ENCODE measurements at regions not wholly inside any gene's neighbourhood (a gene's known extent, or its start where the extent isn't known, plus 50 kb on each side); places are given as distances from the start of the nearest gene placed in this dataset.
A peak's percentile ranks its signal among the peaks of the same experiment; 100 is the strongest.

DNA sequence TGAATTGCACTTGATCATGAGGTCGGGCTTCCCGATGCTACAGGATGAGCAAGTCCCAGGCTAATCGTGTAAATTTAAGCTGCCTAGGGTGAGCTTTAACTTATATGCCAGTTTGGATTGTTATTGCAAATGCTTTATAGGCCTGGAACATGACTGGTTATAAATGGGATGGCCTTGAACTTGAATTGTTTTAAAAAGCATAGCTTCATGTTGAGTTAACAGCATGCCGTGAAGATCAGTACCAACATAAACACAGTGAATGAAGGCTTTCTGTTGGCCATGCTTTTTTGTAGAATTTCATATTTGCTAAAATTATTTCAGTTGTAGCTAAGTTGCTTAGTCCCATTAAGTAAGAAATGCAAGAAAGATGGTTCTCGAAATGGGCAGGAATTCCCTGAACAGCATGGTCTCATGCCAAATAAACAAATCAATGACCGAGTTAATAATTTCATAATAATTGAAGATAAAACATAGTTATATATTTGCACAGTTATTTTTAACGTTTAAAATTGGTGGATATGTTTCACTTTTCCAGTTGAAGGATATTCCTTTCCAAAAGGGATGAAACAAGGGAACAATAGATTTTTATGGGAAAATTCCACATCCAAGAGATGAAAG lies 76.6 kb upstream of the ARID1B start:
- H3K4me3 Mint-ChIP-seq, result no peak overlapping the region

DNA sequence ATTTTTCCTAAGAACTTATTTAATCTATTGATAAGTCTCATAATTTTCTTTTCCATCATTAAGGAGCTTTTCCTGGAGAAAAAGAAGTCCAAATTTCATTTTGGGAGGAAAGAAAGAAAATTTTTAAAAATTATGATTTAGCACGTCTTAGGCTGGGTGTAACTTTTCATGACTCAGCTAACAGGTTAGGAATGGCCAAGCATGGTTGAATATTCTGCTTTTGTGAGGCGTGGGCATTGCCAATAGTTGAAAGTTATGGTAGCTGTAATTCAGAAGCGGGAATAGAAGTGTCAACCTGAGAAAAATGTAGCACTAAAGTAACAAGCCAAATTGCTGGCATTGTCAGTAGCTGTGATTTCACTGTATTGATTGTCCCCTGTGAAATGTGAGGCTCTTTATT lies 77.2 kb upstream of the ARID1B start:
- Mint-ChIP-seq H3K4me1 (peaks cover 52 to 86% (median 71%) of the 10 kb centered on the region in 3 donors), H3K4me3 (no peak overlapping the region), H3K27ac (peak overlapping the region in 3 of 6 donors; percentile 54 to 84 (median 64)), H3K27me3 (no peaks in the 10 kb centered on the region), H3K9me3 (no peaks in the 10 kb centered on the region), H3K36me3 (no peaks in the 10 kb centered on the region)
- DNase-seq, result no peak
- no peak for ATAC-seq (ENCODE audit: low read depth in 2 of 2)

More for the DNA sequence above, 76.6 kb upstream of the ARID1B start:
- H3K27ac Mint-ChIP-seq, result peak overlapping the region in 3 of 6 donors; percentile 33 to 64 (median 54)
- no peaks in the 10 kb centered on the region for H3K36me3 Mint-ChIP-seq
- no peak for ATAC-seq (ENCODE audit: low read depth in 2 of 2)
- peaks cover 51 to 81% (median 69%) of the 10 kb centered on the region in 3 donors for H3K4me1 Mint-ChIP-seq
- no peaks in the 10 kb centered on the region for H3K27me3 Mint-ChIP-seq
- DNase-seq, result no peak
- H3K9me3 Mint-ChIP-seq, result no peaks in the 10 kb centered on the region

DNA sequence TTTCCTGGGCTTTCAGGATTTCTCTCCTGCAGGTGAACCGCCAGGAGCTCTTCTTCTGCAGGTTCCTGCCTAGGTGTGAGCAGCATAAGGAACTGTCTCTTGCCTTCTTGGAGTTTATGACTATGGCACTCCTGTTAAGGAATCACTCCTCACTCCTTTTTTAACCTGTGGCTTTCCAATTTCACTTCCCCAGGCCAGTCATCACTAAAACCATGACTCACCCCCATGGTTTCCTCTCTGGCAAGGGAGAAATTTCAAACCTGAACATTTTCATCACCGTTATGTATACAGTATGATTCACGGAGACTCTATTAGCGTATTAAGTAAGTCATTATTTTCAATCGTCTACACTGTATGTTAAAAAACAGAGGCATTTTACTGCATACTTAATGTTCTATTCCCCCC lies 78.2 kb upstream of the ARID1B start:
- ATAC-seq (ENCODE audit: low read depth in 2 of 2), result no peak
- peaks cover 58 to 92% (median 74%) of the 10 kb centered on the region in 3 donors for H3K4me1 Mint-ChIP-seq
- H3K9me3 Mint-ChIP-seq, result peaks cover 0 to 2% (median 0%) of the 10 kb centered on the region in 7 donors
- peak overlapping the region in 7 of 8 donors; percentile 67 to 86 (median 82) for H3K4me3 Mint-ChIP-seq
- no peak for DNase-seq
- no peaks in the 10 kb centered on the region for H3K27me3 Mint-ChIP-seq
- H3K27ac Mint-ChIP-seq, result peak overlapping the region; percentile 83 to 98 (median 96)
- no peaks in the 10 kb centered on the region for H3K36me3 Mint-ChIP-seq

DNA sequence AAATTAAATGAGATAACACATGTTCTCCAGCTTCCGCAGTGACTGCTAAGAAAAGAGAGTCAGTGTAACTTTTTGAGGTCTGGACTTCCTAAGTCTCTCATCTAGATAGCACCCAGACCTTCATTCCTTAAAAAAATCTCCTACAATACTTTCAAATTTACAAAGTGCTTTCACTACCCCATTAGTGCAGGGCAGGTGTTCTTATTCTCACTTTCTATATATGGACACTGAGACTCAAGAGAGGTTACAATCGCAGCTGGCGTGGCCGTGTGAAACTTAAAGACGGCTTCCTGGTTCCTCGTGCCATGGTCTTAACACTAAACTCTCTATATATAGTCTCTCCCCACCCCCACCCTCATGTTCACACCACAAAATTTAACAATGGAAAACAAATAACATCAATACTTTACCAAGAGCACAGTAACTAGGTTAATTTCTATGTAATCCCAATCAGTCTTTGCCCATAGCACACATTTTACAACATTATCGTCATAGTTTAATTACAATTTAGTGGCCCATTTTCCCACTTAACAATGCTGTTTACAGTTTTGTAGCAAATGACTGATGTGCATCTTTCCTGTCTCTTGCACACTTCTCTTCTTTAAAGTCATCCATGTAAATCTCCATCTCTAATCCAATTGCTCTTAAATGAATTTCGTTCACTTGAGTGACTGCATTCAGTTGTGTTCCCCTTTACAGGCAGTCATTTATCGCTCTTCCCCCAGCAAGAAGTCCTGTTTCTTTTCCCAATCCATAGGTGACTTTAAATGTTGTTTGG lies 78.8 kb upstream of the ARID1B start:
- Mint-ChIP-seq H3K27me3 (no peaks in the 10 kb centered on the region), H3K36me3 (no peaks in the 10 kb centered on the region), H3K9me3 (peaks cover 0 to 2% (median 0%) of the 10 kb centered on the region in 7 donors), H3K4me1 (peaks cover 59 to 89% (median 71%) of the 10 kb centered on the region in 3 donors), H3K27ac (peak overlapping the region; percentile 83 to 98 (median 96)), H3K4me3 (peak overlapping the region; percentile 67 to 86 (median 82))
- DNase-seq, result peak; percentile 78
- peak; percentile 88 for ATAC-seq (ENCODE audit: low read depth in 2 of 2)

DNA sequence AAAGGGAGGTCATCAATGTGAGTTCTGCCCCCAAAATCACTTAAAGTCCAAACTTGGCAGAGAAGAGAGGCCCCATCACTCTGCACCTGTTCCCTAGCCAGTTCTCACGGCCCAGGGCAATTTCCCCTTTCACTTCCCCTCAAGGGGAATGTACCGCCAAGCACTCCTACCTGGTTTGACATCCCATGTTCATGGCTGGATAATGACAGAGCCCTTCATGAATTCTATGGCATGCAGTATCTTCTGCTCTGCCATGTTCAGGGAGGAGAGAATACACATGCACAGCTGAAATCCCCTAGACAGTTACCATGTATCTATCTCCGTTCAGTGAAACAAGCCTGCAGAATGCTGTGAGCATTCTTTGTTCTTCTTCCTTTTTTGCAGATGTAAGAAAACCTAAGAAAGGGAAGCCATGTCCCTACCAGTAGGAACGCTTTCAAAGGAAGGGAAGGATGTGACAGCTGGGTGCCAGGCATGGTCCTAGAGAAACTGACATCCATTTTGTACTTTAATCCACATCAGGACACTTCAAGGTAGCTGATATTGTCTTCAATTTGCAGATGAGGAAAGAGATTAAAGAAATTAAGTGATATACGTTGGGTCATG lies 79.8 kb upstream of the ARID1B start:
- Mint-ChIP-seq H3K9me3 (peaks cover 0 to 2% (median 0%) of the 10 kb centered on the region in 7 donors), H3K36me3 (no peaks in the 10 kb centered on the region), H3K4me3 (peak overlapping the region; percentile 67 to 86 (median 80)), H3K27ac (peak overlapping the region; percentile 81 to 98 (median 96)), H3K27me3 (no peaks in the 10 kb centered on the region), H3K4me1 (peaks cover 58 to 85% (median 65%) of the 10 kb centered on the region in 3 donors)
- DNase-seq (peak; percentile 70), ATAC-seq (ENCODE audit: low read depth in 2 of 2) (peak; percentile 65)

DNA sequence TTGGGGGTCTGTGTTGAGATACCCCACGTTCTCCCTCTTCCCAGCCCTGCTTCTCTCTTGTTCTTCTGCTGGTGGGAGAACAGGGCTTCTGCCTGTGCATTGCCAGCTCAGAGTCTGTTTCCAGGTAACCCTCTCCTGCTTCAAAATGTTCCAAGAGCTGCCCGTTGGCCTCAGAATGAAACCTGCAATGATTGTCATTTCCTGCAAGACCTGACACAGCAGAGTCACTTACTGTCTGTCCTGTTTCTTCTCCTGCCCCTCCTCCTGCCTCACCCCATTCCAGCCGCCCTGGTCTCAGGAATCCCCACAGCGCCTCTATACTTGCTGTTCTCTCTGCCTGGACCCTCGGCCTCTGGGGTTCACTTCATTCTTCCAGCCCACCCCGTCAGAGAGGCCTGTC lies 81.4 kb upstream of the ARID1B start:
- Mint-ChIP-seq H3K27me3 (no peaks in the 10 kb centered on the region), H3K9me3 (peaks cover 0 to 2% (median 0%) of the 10 kb centered on the region in 7 donors), H3K27ac (peak overlapping the region in 5 of 6 donors; percentile 67 to 93 (median 84)), H3K4me1 (peaks cover 57 to 85% (median 61%) of the 10 kb centered on the region in 3 donors), H3K4me3 (peak overlapping the region in 6 of 8 donors; percentile 26 to 72 (median 57)), H3K36me3 (no peaks in the 10 kb centered on the region)
- DNase-seq (no peak), ATAC-seq (ENCODE audit: low read depth in 2 of 2) (no peak)

DNA sequence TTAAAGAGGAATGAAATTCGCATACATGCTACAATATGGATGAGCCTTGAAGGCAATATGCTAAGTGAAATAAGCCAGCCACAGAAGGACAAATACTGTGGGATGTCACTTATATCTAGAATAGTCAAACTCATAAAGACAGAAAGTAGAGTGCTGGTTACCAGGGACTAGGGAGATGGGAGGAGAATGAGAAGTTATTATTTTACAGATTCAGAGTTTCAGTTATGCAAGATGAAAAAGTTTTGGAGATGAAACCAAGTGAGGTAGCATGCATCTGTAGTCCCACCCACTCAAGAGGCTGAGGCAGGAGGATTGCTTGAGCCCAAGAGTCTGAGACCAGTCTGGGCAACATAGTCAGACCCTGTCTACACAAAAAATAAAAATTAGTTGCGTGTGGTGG lies 82.5 kb upstream of the ARID1B start:
- Mint-ChIP-seq H3K27ac (peak overlapping the region in 3 of 6 donors; percentile 17 to 69 (median 18)), H3K4me1 (peaks cover 63 to 86% (median 70%) of the 10 kb centered on the region in 3 donors), H3K9me3 (peaks cover 0 to 2% (median 0%) of the 10 kb centered on the region in 7 donors), H3K36me3 (no peaks in the 10 kb centered on the region), H3K4me3 (peak overlapping the region in 1 of 8 donors; percentile 19), H3K27me3 (no peaks in the 10 kb centered on the region)
- ATAC-seq (ENCODE audit: low read depth in 2 of 2) (no peak), DNase-seq (no peak)

DNA sequence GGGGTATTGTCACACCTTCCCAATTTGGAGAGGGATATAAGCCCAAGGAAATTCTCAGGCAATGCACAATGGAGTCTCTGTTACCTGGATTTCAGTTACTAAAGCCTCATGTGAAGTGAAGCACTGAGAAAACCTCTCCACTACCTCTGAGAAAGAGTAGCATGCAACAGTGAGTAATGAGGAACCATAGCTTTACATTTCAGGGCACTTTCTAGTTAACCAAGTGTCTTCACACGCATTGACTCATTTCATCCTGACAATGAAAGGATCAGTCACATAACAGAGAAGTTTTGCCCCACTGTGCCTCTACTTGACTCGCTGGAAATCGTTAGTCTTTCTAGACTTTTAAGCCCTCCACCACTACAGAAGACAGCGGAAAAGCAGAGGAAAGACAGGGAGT lies 86.2 kb upstream of the ARID1B start:
- ATAC-seq (ENCODE audit: low read depth in 2 of 2) (peak; percentile 26 to 34), DNase-seq (peak; percentile 42)
- Mint-ChIP-seq H3K27ac (peak overlapping the region in 4 of 6 donors; percentile 27 to 86 (median 56)), H3K4me1 (peaks cover 55 to 82% (median 65%) of the 10 kb centered on the region in 3 donors), H3K9me3 (peaks cover 0 to 2% (median 0%) of the 10 kb centered on the region in 7 donors), H3K27me3 (no peaks in the 10 kb centered on the region), H3K4me3 (peak overlapping the region in 7 of 8 donors; percentile 6 to 77 (median 56)), H3K36me3 (no peaks in the 10 kb centered on the region)

DNA sequence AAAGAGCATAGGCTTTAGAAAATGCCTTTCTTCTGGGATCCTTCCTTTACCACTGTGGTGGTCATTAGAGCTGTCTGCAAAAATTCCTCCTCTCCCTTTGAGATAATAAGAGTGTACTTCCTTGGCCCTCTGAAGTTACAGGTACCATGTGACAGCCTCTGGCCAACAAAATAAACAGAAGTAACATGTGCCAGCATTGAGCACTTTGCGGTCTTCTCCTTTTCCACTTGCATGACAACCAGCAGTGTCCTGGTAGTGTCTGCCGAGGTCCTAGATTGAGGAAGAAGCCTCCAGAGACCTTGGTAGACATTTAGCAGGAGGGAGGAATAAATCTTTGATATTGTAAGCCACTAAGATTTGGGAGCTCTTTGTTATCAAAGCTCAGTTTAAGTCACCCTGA lies 87.5 kb upstream of the ARID1B start:
- peaks cover 0 to 2% (median 0%) of the 10 kb centered on the region in 7 donors for H3K9me3 Mint-ChIP-seq
- peak overlapping the region in 3 of 6 donors; percentile 3 to 63 (median 8) for H3K27ac Mint-ChIP-seq
- DNase-seq, result no peak
- H3K4me1 Mint-ChIP-seq, result peaks cover 51 to 75% (median 61%) of the 10 kb centered on the region in 3 donors
- ATAC-seq (ENCODE audit: low read depth in 2 of 2), result no peak
- peak overlapping the region in 5 of 8 donors; percentile 7 to 90 (median 57) for H3K4me3 Mint-ChIP-seq
- no peaks in the 10 kb centered on the region for H3K36me3 Mint-ChIP-seq
- no peaks in the 10 kb centered on the region for H3K27me3 Mint-ChIP-seq

DNA sequence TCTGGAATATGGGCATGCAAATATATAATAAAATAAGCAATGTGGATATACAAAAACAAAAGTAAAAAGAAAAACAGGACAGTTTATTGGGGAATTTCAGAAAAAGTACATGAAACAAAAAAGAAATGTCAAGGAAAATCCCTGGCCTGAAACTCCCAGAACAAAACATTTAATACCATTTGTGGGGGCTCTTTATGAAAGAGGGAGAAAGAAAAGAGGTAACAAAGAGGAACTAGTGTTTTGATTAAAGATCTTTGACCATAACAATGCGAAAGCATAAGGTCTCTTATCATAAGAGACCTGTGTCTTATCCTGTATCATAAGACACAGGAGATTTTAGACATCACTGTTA lies 88.6 kb upstream of the ARID1B start:
- no peaks in the 10 kb centered on the region for H3K36me3 Mint-ChIP-seq
- H3K27me3 Mint-ChIP-seq, result no peaks in the 10 kb centered on the region
- H3K9me3 Mint-ChIP-seq, result no peaks in the 10 kb centered on the region
- H3K4me1 Mint-ChIP-seq, result peaks cover 45 to 69% (median 57%) of the 10 kb centered on the region in 3 donors
- peak overlapping the region; percentile 15 to 94 (median 53) for H3K27ac Mint-ChIP-seq
- H3K4me3 Mint-ChIP-seq, result peak overlapping the region in 7 of 8 donors; percentile 18 to 95 (median 89)
- no peak for DNase-seq
- ATAC-seq (ENCODE audit: low read depth in 2 of 2), result no peak

DNA sequence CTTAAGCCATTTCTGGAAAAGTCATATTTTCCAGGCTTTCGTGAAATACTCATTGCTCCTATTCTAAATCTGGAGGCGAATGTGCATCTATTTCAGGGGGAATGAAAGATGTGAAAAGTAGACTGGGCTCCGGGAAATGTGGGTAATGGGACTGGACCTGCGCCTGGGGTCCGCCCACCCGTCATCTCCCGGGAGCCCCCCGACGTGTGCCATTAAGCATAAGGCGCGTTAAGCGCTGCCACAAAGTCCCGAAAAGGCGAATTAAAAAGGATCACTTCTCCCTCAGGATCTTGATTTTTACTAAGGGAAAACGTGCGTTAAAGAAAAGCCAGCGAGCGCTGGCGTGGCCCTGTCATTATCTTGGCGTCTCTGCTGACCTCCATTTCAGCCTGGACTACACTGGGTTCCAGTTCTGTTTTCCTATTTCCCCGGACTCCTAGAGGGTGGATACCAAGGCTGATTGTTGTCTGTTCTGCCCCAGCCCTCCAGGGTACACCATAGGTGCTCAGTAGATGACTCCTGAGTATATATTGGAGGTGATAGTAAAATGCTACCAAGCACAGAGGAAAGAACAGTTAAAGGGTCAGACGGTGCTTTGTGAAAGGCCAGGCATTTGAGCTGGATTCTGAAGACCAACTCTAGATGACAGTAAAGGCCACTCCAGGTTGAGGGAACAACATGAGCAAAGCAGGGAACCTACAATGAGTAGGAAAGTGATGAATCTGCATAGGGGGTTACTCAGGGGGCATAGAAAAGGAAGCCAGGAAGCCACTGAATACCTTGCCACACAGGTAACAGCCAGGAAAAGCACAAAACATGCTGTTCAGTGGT lies 89.2 kb upstream of the ARID1B start:
- no peaks in the 10 kb centered on the region for H3K9me3 Mint-ChIP-seq
- H3K27me3 Mint-ChIP-seq, result no peaks in the 10 kb centered on the region
- DNase-seq (no peak), ATAC-seq (ENCODE audit: low read depth in 2 of 2) (no peak)
- peak overlapping the region; percentile 79 to 95 (median 90) for H3K4me3 Mint-ChIP-seq
- H3K36me3 Mint-ChIP-seq, result no peaks in the 10 kb centered on the region
- H3K27ac Mint-ChIP-seq, result peak overlapping the region; percentile 22 to 94 (median 80)
- peaks cover 45 to 69% (median 57%) of the 10 kb centered on the region in 3 donors for H3K4me1 Mint-ChIP-seq

DNA sequence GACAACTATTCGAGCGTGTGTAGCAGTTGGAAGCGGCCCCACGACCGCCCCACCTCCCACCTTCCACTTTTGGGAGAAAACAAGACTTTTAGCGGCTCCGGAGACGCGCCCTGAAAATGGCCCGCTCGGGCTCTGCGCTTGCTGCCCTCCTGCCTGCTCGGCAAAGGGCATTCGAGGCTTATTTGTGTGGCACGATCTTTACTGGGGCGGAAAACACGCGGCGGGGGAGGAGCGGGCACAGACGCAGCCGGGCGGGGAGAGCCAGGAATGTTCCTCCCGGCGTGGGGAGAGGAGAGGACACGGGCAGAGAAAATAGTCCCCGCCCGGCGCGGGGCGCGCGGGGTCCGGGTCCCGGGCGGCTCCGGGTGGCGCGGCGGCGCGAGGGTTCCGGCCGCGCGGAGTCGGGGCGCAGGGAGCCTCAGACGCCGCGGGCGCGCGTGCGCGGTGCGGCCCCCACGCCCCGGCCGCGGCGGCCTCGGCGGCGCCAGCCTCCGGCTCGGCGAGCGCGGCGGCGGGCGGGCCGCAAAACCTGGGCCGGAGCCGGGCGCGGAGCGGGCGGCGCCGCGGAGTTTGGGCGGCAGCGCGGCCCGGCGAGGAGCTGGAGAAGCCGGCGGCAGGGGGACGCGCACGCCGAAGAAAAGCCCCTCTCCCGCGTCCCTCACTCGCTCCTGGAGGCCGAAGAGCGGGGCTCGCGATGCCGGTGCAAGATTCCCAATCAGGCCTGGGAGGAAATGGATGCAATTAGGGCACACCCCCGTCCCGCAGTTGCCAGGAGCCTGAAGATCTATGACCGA lies 90.0 kb upstream of the ARID1B start:
- Mint-ChIP-seq H3K36me3 (no peaks in the 10 kb centered on the region), H3K9me3 (no peaks in the 10 kb centered on the region), H3K4me3 (peak overlapping the region; percentile 79 to 96 (median 93)), H3K27me3 (no peaks in the 10 kb centered on the region), H3K4me1 (peaks cover 48 to 63% (median 57%) of the 10 kb centered on the region in 3 donors), H3K27ac (peak overlapping the region; percentile 88 to 99 (median 96))
- DNase-seq (peak; percentile 85), ATAC-seq (ENCODE audit: low read depth in 2 of 2) (peak; percentile 86)

Measured in naive B cell (primary cell).